ENCODE measurements at regions not wholly inside any gene's neighbourhood (a gene's known extent, or its start where the extent isn't known, plus 50 kb on each side); places are given as distances from the start of the nearest gene placed in this dataset.

DNA sequence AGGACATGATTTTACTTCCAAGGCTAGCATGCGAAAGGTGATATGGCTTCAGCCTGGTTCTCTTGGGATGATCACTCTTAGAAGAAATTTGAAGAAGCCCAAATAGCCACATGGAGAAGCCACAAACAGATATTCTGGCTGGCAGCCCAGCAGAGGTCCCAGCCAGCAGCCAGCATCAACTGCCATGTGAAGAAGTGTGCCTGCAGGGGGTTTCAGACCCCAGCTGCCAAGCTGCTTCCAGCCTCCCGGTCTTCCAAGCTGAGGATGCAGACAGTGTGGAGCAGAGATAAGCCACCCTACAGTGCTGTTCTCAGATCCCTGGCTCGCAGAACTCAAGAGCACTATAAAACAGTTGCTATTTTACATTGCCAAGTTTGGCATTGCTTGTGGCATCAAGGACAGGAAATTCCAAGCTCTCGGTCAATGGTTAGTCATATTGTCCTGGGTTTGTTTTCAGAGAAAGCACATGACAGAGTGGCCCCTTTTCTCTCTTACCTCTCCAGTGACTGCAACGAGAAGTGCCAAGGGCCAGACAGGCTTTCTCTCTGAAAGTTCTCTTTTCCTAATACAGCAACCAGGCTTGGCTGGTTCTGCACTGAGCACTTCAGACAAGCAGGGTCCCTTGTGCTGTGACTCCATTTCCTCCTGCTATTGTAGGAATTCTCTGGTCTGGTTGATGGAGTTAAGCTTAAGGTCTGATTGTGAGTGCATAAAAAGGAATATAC, 223.7 kb downstream of the ANKRD30B start:
- no peak for TF ChIP-seq ARNT (IDR thresholded peaks at IDR 0.05)
- TF ChIP-seq NFRKB (IDR thresholded peaks at IDR 0.05) = no peak
- no peak for TF ChIP-seq FOXA1 (IDR thresholded peaks at IDR 0.05)
- no peak for TF ChIP-seq FOXM1 (IDR thresholded peaks at IDR 0.05; ENCODE audit: borderline replicate concordance)
- no peak for TF ChIP-seq SP1 (IDR thresholded peaks at IDR 0.05)
- no peak for TF ChIP-seq PKNOX1 (IDR thresholded peaks at IDR 0.05)
- TF ChIP-seq L3MBTL2 (conservative IDR thresholded peaks at IDR 0.05) = no peak
